MG63 (cell line): ENCODE measurements at regions not wholly inside any gene's neighbourhood (a gene's known extent, or its start where the extent isn't known, plus 50 kb on each side); places are given as distances from the start of the nearest gene placed in this dataset.

Experiments
- DNase-seq: peaks from one replicate; pipeline ENCODE4 v3.0.0-alpha.2; 2020
- H3K27me3 ChIP-seq: fragments of 250-450 bp; sonication (Bioruptor Pico); 2 replicates; pipeline ENCODE4 v1.5.1; 2020; ENCODE audit warnings: mild to moderate bottlenecking, moderate library complexity
- H3K36me3 ChIP-seq: fragments of 250-450 bp; sonication (Bioruptor Pico); 2 replicates; pipeline ENCODE4 v1.5.1; 2020; ENCODE audit warnings: mild to moderate bottlenecking, moderate library complexity
- H3K4me3 ChIP-seq: fragments of 250-450 bp; sonication (Bioruptor Pico); 2 replicates; pipeline ENCODE4 v1.5.1; 2020; ENCODE audit warnings: mild to moderate bottlenecking, moderate library complexity
- H3K9me3 ChIP-seq: fragments of 250-450 bp; sonication (Bioruptor Pico); 2 replicates; pipeline ENCODE4 v1.5.1; 2020; ENCODE audit warnings: mild to moderate bottlenecking, moderate library complexity

DNA sequence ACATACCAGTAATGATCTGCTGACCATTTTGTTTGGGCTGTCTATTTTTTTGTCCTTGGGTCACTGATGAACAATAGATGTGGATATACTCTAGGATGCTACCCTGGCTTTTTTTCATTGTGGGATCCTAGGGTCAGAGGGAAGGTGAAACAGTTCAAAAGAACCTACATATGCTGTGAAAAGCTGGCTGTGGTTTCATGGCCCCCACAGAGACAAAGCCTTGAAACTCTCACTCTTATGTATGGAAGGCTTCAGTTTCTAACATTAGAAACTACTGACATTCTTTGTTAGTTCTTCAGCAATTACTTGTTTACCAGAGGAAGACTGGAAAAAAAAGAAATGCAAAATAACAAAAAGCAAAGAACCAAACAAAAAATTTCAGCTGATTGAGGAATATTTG is 250.7 kb downstream of the FAT3 start:
- Histone ChIP-seq H3K27me3 (no peaks in the 10 kb centered on the region), H3K9me3 (no peaks in the 10 kb centered on the region), H3K36me3 (no peaks in the 10 kb centered on the region), H3K4me3 (no peak overlapping the region)
- no peak for DNase-seq

- Histone ChIP-seq H3K36me3 (no peaks in the 10 kb centered on the region), H3K27me3 (no peaks in the 10 kb centered on the region), H3K9me3 (no peaks in the 10 kb centered on the region), H3K4me3 (no peak overlapping the region)
- DNase-seq = no peak
These were observed 251.2 kb downstream of the FAT3 start for GRCh38 chr11:92475819-92476218.

- no peaks in the 10 kb centered on the region for H3K27me3 ChIP-seq
These were observed 253.1 kb downstream of the FAT3 start for GRCh38 chr11:92477686-92478085.

DNA sequence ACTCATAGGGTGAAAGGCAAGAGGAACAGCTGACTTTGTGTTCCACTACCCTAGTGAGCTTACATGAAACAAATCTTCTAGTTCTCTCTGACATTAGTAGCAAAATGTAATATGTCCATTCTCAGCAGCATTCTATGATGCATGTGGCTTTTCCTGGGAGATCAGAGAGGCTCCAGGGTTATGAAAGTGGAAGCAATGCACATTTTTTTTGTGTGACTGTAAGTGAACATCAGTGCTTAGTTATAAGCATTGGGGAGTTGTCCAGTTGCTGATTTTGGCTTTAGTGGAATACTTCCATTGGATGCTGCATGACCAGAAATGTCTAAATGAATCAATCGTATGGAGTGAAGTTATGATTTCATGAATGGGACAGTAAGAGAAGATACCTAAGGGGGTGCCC is 255.9 kb downstream of the FAT3 start:
- Histone ChIP-seq H3K4me3 (no peak overlapping the region), H3K27me3 (no peaks in the 10 kb centered on the region), H3K36me3 (no peaks in the 10 kb centered on the region), H3K9me3 (no peaks in the 10 kb centered on the region)
- no peak for DNase-seq

More at GRCh38 chr11:92477686-92478085, 253.1 kb downstream of the FAT3 start:
- DNase-seq = no peak
- H3K4me3 ChIP-seq = no peak overlapping the region
- no peaks in the 10 kb centered on the region for H3K9me3 ChIP-seq
- H3K36me3 ChIP-seq = no peaks in the 10 kb centered on the region

GRCh38 chr11:92482492-92483060 is 258.0 kb downstream of the FAT3 start:
- no peak for DNase-seq
- H3K4me3 ChIP-seq = no peak overlapping the region
- H3K9me3 ChIP-seq = no peaks in the 10 kb centered on the region
- no peaks in the 10 kb centered on the region for H3K36me3 ChIP-seq
- no peaks in the 10 kb centered on the region for H3K27me3 ChIP-seq

- H3K9me3 ChIP-seq = no peaks in the 10 kb centered on the region
- no peaks in the 10 kb centered on the region for H3K36me3 ChIP-seq
- DNase-seq = no peak
- H3K27me3 ChIP-seq = no peaks in the 10 kb centered on the region
- no peak overlapping the region for H3K4me3 ChIP-seq
These were observed 260.0 kb downstream of the FAT3 start for GRCh38 chr11:92484570-92484969.

- DNase-seq = no peak
- no peaks in the 10 kb centered on the region for H3K36me3 ChIP-seq
- no peaks in the 10 kb centered on the region for H3K9me3 ChIP-seq
- H3K4me3 ChIP-seq = no peak overlapping the region
- no peaks in the 10 kb centered on the region for H3K27me3 ChIP-seq
These were observed 265.3 kb downstream of the FAT3 start for GRCh38 chr11:92489826-92490399.

- Histone ChIP-seq H3K9me3 (no peaks in the 10 kb centered on the region), H3K36me3 (no peaks in the 10 kb centered on the region), H3K27me3 (no peaks in the 10 kb centered on the region), H3K4me3 (no peak overlapping the region)
- DNase-seq = no peak
These were observed 267.8 kb downstream of the FAT3 start for GRCh38 chr11:92492372-92492771.

GRCh38 chr11:92495107-92495793 is 270.6 kb downstream of the FAT3 start:
- no peak for DNase-seq
- Histone ChIP-seq H3K4me3 (no peak overlapping the region), H3K36me3 (no peaks in the 10 kb centered on the region)

GRCh38 chr11:92500453-92500852 is 275.8 kb downstream of the FAT3 start:
- H3K36me3 ChIP-seq = no peaks in the 10 kb centered on the region
- no peaks in the 10 kb centered on the region for H3K9me3 ChIP-seq
- no peak overlapping the region for H3K4me3 ChIP-seq
- DNase-seq = no peak
- no peaks in the 10 kb centered on the region; the same call in 1 of the 2 replicates for H3K27me3 ChIP-seq

More at GRCh38 chr11:92495107-92495793, 270.6 kb downstream of the FAT3 start:
- Histone ChIP-seq H3K27me3 (no peaks in the 10 kb centered on the region), H3K9me3 (no peaks in the 10 kb centered on the region)

- no peak for DNase-seq
- H3K36me3 ChIP-seq = no peaks in the 10 kb centered on the region
- H3K9me3 ChIP-seq = no peaks in the 10 kb centered on the region
- no peak overlapping the region for H3K4me3 ChIP-seq
- no peaks in the 10 kb centered on the region; the same call in 1 of the 2 replicates for H3K27me3 ChIP-seq
These were observed 276.6 kb downstream of the FAT3 start for GRCh38 chr11:92501066-92501739.

- DNase-seq = no peak
- H3K9me3 ChIP-seq = no peaks in the 10 kb centered on the region
These were observed 279.4 kb downstream of the FAT3 start for GRCh38 chr11:92504004-92504403.

GRCh38 chr11:92504534-92504933 is 279.9 kb downstream of the FAT3 start:
- Histone ChIP-seq H3K27me3 (peaks cover 2% of the 10 kb centered on the region; the same call in 1 of the 2 replicates), H3K4me3 (no peak overlapping the region), H3K9me3 (no peaks in the 10 kb centered on the region), H3K36me3 (no peaks in the 10 kb centered on the region)
- DNase-seq = no peak

More at GRCh38 chr11:92504004-92504403, 279.4 kb downstream of the FAT3 start:
- H3K36me3 ChIP-seq = no peaks in the 10 kb centered on the region
- peaks cover 2% of the 10 kb centered on the region; the same call in 1 of the 2 replicates for H3K27me3 ChIP-seq
- H3K4me3 ChIP-seq = no peak overlapping the region

DNA sequence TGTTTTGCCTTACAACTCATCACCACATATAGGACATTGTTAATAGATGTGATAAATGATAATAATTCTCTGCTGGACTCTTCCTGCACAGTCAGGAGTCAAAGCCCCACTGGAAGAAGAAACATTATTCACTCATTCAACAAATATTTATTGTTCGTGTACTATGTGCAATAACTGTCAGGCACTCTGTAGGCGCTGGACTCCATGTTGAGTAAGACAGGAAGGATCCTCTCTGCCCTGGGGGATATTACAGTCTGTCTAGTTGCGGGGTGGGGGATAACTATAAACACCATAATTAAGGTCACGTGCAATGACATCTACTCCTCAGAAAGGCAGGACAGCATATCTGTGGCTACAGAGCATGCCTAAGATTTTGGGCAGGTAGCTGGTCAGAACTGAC is 281.1 kb downstream of the FAT3 start:
- no peak overlapping the region for H3K4me3 ChIP-seq
- DNase-seq = no peak
- H3K36me3 ChIP-seq = no peaks in the 10 kb centered on the region
- H3K9me3 ChIP-seq = no peaks in the 10 kb centered on the region
- H3K27me3 ChIP-seq = peaks cover 2% of the 10 kb centered on the region; the same call in 1 of the 2 replicates

- H3K9me3 ChIP-seq = no peaks in the 10 kb centered on the region
- H3K27me3 ChIP-seq = peaks cover 2% of the 10 kb centered on the region; the same call in 1 of the 2 replicates
- no peak overlapping the region for H3K4me3 ChIP-seq
- H3K36me3 ChIP-seq = no peaks in the 10 kb centered on the region
- no peak for DNase-seq
These were observed 282.3 kb downstream of the FAT3 start for GRCh38 chr11:92506809-92507336.

DNA sequence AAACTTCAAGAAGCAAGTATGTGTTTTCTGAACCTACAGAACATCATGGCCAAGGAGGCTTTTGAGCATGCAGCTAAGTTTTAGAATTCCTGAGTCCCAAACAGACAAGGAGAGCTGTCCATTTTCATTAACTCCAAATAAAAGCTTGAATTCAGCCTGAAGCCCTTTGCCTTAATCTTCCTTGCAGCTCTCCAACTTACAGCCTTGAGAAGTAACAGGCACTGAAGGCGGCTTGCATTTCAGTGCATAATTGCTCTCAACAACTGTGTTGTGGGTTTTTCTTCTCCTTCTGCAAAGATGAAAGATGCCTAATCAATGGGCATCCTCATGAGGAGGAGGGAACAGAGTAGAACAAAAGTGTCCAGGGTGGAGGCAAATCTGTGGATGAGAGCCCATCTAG is 286.0 kb downstream of the FAT3 start:
- DNase-seq = no peak
- Histone ChIP-seq H3K27me3 (0 out of 2 replicates have a peak, but pooled peaks cover 2% of the 10 kb centered on the region), H3K4me3 (no peak overlapping the region), H3K36me3 (no peaks in the 10 kb centered on the region), H3K9me3 (no peaks in the 10 kb centered on the region)
